ENCODE measurements at regions not wholly inside any gene's neighbourhood (a gene's known extent, or its start where the extent isn't known, plus 50 kb on each side); places are given as distances from the start of the nearest gene placed in this dataset.
"Not testable (repeated sequence)": the region's sequence is repeated elsewhere in the genome, so short reads cannot be mapped to it uniquely, and the experiment has no call there.

GRCh38 chr7:51543801-51544553 lies 227.4 kb upstream of the COBL start:
- Histone ChIP-seq H3K27me3 (no peaks in the 10 kb centered on the region), H3K36me3 (no peaks in the 10 kb centered on the region), H3K4me1 (no peaks in the 10 kb centered on the region), H3K9me3 (peaks cover 4 to 10% of the 10 kb centered on the region in 2 donors), H3K27ac (no peak overlapping the region), H3K4me3 (no peak overlapping the region)
- TF ChIP-seq POLR2AphosphoS5 (IDR thresholded peaks at IDR 0.05) = no peak
- no peak for TF ChIP-seq EP300 (IDR thresholded peaks at IDR 0.05; ENCODE audit: low read depth)
- no peak for TF ChIP-seq CTCF (IDR thresholded peaks at IDR 0.05)
- no peak for TF ChIP-seq POLR2A (IDR thresholded peaks at IDR 0.05)
- WGBS, 2 donors (ENCODE audit: low coverage in 1 of 2) = 67 to 74% methylated on average over 1 to 7 of the region's 7 CpGs
- in situ Hi-C loops (cut with MboI; ENCODE audit: low pct_ligation_motif_present in 1 of 4, low pct_unique_long_range_greater_than_20kb in 1 of 4, low sequenced_read_pairs in 3 of 4) = no loop called here
- intact Hi-C loops (cut with DNase I; ENCODE audit: low total_unique reads) = no loop called here
- no peak for DNase-seq

GRCh38 chr7:51540906-51541305 lies 224.3 kb upstream of the COBL start:
- DNase-seq; intact Hi-C loops (cut with DNase I; ENCODE audit: low total_unique reads); H3K27ac ChIP-seq; in situ Hi-C loops (cut with MboI; ENCODE audit: low pct_ligation_motif_present in 1 of 4, low pct_unique_long_range_greater_than_20kb in 1 of 4, low sequenced_read_pairs in 3 of 4); H3K36me3 ChIP-seq; H3K9me3 ChIP-seq; H3K4me3 ChIP-seq; H3K27me3 ChIP-seq; H3K4me1 ChIP-seq: not testable (repeated sequence)
- WGBS, 2 donors (ENCODE audit: low coverage in 1 of 2) = 32 to 38% methylated on average over 1 to 2 of the region's 2 CpGs

GRCh38 chr7:51539840-51540239 lies 223.2 kb upstream of the COBL start:
- intact Hi-C loops (cut with DNase I; ENCODE audit: low total_unique reads) (no loop called here), in situ Hi-C loops (cut with MboI; ENCODE audit: low pct_ligation_motif_present in 1 of 4, low pct_unique_long_range_greater_than_20kb in 1 of 4, low sequenced_read_pairs in 3 of 4) (no loop called here)
- H3K27ac ChIP-seq = no peak overlapping the region
- H3K36me3 ChIP-seq = no peaks in the 10 kb centered on the region
- WGBS, 2 donors (ENCODE audit: low coverage in 1 of 2) = 68 to 75% methylated on average over 3 of the region's 3 CpGs
- no peaks in the 10 kb centered on the region for H3K4me1 ChIP-seq
- H3K27me3 ChIP-seq = no peaks in the 10 kb centered on the region
- H3K9me3 ChIP-seq = peaks cover 4 to 6% of the 10 kb centered on the region in 2 donors
- DNase-seq = no peak
- no peak for TF ChIP-seq POLR2AphosphoS5 (IDR thresholded peaks at IDR 0.05)
- TF ChIP-seq CTCF (IDR thresholded peaks at IDR 0.05) = no peak
- no peak overlapping the region for H3K4me3 ChIP-seq

- H3K4me3 ChIP-seq = no peak overlapping the region
- in situ Hi-C loops (cut with MboI; ENCODE audit: low pct_ligation_motif_present in 1 of 4, low pct_unique_long_range_greater_than_20kb in 1 of 4, low sequenced_read_pairs in 3 of 4) = no loop called here
Observed at GRCh38 chr7:51528172-51528571, 211.6 kb upstream of the COBL start.

More at GRCh38 chr7:51528172-51528571, 211.6 kb upstream of the COBL start:
- no peaks in the 10 kb centered on the region for H3K36me3 ChIP-seq
- WGBS, 2 donors (ENCODE audit: low coverage in 1 of 2) = 90% methylated on average over 3 of the region's 5 CpGs; no CpG with 5 or more reads in 1 of the 2 donors
- TF ChIP-seq CTCF (IDR thresholded peaks at IDR 0.05) = no peak
- no peak for TF ChIP-seq POLR2A (IDR thresholded peaks at IDR 0.05)
- no peak for TF ChIP-seq POLR2AphosphoS5 (IDR thresholded peaks at IDR 0.05)
- no peak for TF ChIP-seq EP300 (IDR thresholded peaks at IDR 0.05; ENCODE audit: low read depth)
- H3K4me1 ChIP-seq = no peaks in the 10 kb centered on the region
- H3K9me3 ChIP-seq = no peaks in the 10 kb centered on the region
- no peak overlapping the region for H3K27ac ChIP-seq
- no peaks in the 10 kb centered on the region for H3K27me3 ChIP-seq
- no peak for DNase-seq
- intact Hi-C loops (cut with DNase I; ENCODE audit: low total_unique reads) = no loop called here
